K562 (cell line): ENCODE measurements at regions not wholly inside any gene's neighbourhood (a gene's known extent, or its start where the extent isn't known, plus 50 kb on each side); places are given as distances from the start of the nearest gene placed in this dataset.

Source experiments
- C11orf30 ChIP-seq: fragments of 450-650 bp; IDR thresholded peaks from 2 replicates; pipeline ENCODE4 v1.6.1; 2016; ENCODE audit warnings: low read depth, mild to moderate bottlenecking
- DPF2 ChIP-seq: fragments of 450-650 bp; IDR thresholded peaks from 2 replicates; pipeline ENCODE4 v1.6.1; 2016
- LEF1 ChIP-seq: fragments of 450-650 bp; IDR thresholded peaks from 2 replicates; pipeline ENCODE4 v1.6.1; 2016; ENCODE audit warnings: mild to moderate bottlenecking
- MTF1 ChIP-seq: fragments of 250-450 bp; sonication (Bioruptor Pico); IDR thresholded peaks from 2 replicates; pipeline ENCODE4 v1.9.0; 2021; ENCODE audit warnings: moderate library complexity, mild to moderate bottlenecking, inconsistent platforms, borderline replicate concordance
- NFRKB ChIP-seq: fragments of 450-650 bp; IDR thresholded peaks from 2 replicates; pipeline ENCODE4 v1.6.1; 2016; ENCODE audit warnings: low read depth
- PTTG1 ChIP-seq: fragments of 450-650 bp; IDR thresholded peaks from 2 replicates; pipeline ENCODE4 v1.6.1; 2016; ENCODE audit warnings: low read depth, mild to moderate bottlenecking, missing genetic modification characterization, missing compliant biosample characterization
- SOX6 ChIP-seq: fragments of 450-650 bp; IDR thresholded peaks from 2 replicates; pipeline ENCODE4 v1.6.1; 2014; ENCODE audit warnings: mild to moderate bottlenecking
- TBL1XR1 ChIP-seq, 2 experiments: IDR thresholded peaks; 2 replicates each; pipeline ENCODE4 v1.6.1; 2012; ENCODE audit warnings: improper control_type of control experiment in 2 of 2, low read length in 2 of 2, mild to moderate bottlenecking in 1 of 2
- ZNF175 ChIP-seq: fragments of 200-800 bp; sonication (Bioruptor generic); IDR thresholded peaks from 2 replicates; pipeline ENCODE4 v1.6.1; 2016; ENCODE audit warnings: low read depth, mild to moderate bottlenecking, missing genetic modification characterization, missing compliant biosample characterization
- ZNF239 ChIP-seq: fragments of 250-450 bp; sonication (Bioruptor Pico); IDR thresholded peaks from 2 replicates; pipeline ENCODE4 v1.4.0; 2020; ENCODE audit warnings: mild to moderate bottlenecking
- ZNF586 ChIP-seq: fragments of 450-650 bp; formaldehyde crosslinking; conservative IDR thresholded peaks from 2 replicates; pipeline ENCODE4 v1.4.0; 2020; ENCODE audit warnings: mild to moderate bottlenecking, moderate library complexity
- ZNF589 ChIP-seq: fragments of 200-800 bp; sonication (Bioruptor generic); IDR thresholded peaks from 2 replicates; pipeline ENCODE4 v1.6.1; 2016; ENCODE audit warnings: low read depth, missing genetic modification characterization, missing compliant biosample characterization
- ZNF609 ChIP-seq: sonication (generic); formaldehyde crosslinking; IDR thresholded peaks from 2 replicates; pipeline ENCODE4 v1.8.1; 2023; ENCODE audit warnings: missing genetic modification reagents, mild to moderate bottlenecking, borderline replicate concordance
- TF ChIP-seq, protein P1 (sequence below): sonication (generic); formaldehyde crosslinking; IDR thresholded peaks from 2 replicates; pipeline ENCODE4 v1.8.1; 2023; ENCODE audit warnings: mild to moderate bottlenecking, missing genetic modification reagents
- TF ChIP-seq, protein P2 (sequence below), 2 experiments: fragments of 450-650 bp; IDR thresholded peaks; 2 replicates each; pipeline ENCODE4 v1.6.1; 2018; ENCODE audit warnings: mild to moderate bottlenecking in 2 of 2, low read depth in 1 of 2; ENCODE audit not compliant: partially characterized antibody in 2 of 2

DNA sequence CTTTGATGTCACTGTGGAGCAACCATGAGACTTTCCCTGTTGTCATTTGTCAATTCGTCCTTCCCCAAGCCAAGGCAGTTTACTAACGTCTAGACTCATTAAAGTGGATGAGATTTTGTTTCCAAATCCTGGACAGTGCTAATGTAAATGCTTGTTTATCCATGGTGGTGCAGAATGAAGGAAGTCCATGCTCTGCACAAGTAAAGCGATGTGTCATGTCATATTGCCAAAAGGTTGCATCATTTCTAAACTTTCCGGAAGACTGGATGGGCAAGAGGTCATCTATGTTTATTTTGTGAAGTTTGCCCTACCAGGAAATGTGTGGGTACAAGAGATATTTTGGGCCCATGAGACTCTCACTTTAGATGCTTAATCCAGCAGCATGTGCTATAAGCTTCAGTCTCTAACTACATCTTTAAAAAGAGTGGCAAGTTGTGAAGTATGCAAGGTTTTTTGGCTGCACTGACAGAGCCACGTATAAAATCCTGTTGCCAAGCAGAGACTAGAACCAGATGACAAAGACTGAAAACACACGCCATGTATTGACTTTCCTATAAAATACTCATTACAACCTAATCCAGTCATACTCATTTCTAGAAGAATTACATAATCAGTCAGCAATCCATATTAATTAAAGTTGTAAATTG is 72.1 kb upstream of the FNDC3B start (continued):
- TF ChIP-seq, protein P1, sequence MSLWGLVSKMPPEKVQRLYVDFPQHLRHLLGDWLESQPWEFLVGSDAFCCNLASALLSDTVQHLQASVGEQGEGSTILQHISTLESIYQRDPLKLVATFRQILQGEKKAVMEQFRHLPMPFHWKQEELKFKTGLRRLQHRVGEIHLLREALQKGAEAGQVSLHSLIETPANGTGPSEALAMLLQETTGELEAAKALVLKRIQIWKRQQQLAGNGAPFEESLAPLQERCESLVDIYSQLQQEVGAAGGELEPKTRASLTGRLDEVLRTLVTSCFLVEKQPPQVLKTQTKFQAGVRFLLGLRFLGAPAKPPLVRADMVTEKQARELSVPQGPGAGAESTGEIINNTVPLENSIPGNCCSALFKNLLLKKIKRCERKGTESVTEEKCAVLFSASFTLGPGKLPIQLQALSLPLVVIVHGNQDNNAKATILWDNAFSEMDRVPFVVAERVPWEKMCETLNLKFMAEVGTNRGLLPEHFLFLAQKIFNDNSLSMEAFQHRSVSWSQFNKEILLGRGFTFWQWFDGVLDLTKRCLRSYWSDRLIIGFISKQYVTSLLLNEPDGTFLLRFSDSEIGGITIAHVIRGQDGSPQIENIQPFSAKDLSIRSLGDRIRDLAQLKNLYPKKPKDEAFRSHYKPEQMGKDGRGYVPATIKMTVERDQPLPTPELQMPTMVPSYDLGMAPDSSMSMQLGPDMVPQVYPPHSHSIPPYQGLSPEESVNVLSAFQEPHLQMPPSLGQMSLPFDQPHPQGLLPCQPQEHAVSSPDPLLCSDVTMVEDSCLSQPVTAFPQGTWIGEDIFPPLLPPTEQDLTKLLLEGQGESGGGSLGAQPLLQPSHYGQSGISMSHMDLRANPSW (CRISPR knock-in tag), result no peak
- TF ChIP-seq, protein P2, sequence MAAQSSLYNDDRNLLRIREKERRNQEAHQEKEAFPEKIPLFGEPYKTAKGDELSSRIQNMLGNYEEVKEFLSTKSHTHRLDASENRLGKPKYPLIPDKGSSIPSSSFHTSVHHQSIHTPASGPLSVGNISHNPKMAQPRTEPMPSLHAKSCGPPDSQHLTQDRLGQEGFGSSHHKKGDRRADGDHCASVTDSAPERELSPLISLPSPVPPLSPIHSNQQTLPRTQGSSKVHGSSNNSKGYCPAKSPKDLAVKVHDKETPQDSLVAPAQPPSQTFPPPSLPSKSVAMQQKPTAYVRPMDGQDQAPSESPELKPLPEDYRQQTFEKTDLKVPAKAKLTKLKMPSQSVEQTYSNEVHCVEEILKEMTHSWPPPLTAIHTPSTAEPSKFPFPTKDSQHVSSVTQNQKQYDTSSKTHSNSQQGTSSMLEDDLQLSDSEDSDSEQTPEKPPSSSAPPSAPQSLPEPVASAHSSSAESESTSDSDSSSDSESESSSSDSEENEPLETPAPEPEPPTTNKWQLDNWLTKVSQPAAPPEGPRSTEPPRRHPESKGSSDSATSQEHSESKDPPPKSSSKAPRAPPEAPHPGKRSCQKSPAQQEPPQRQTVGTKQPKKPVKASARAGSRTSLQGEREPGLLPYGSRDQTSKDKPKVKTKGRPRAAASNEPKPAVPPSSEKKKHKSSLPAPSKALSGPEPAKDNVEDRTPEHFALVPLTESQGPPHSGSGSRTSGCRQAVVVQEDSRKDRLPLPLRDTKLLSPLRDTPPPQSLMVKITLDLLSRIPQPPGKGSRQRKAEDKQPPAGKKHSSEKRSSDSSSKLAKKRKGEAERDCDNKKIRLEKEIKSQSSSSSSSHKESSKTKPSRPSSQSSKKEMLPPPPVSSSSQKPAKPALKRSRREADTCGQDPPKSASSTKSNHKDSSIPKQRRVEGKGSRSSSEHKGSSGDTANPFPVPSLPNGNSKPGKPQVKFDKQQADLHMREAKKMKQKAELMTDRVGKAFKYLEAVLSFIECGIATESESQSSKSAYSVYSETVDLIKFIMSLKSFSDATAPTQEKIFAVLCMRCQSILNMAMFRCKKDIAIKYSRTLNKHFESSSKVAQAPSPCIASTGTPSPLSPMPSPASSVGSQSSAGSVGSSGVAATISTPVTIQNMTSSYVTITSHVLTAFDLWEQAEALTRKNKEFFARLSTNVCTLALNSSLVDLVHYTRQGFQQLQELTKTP (IDR thresholded peaks at IDR 0.05; ENCODE audit: low read depth in 1 of 2, partially characterized antibody in 2 of 2), result peak; percentile 68 to 88
- TF ChIP-seq SOX6 (peak; percentile 78), ZNF589 (CRISPR knock-in tag) (peak; percentile 95), MTF1 (CRISPR knock-in tag) (0 out of 2 replicates have a peak, but pooled peaks have one; percentile 5), LEF1 (peak; percentile 43; the same call in 1 of the 2 replicates), ZNF609 (CRISPR knock-in tag) (no peak), DPF2 (peak; percentile 71), ZNF586 (CRISPR knock-in tag) (peak; percentile 91), ZNF175 (peak; percentile 96), NFRKB (peak; percentile 96), TBL1XR1 (IDR thresholded peaks at IDR 0.05; ENCODE audit: low read length in 2 of 2) (peak in 1 of 2 experiments; percentile 66; a peak in 2 of 4 replicates), ZNF239 (CRISPR knock-in tag) (peak; percentile 84), C11orf30 (peak; percentile 73), PTTG1 (tag) (peak; percentile 75)
